GM21619 (cell line): ENCODE measurements at regions not wholly inside any gene's neighbourhood (a gene's known extent, or its start where the extent isn't known, plus 50 kb on each side); places are given as distances from the start of the nearest gene placed in this dataset.

Experiments used
- ATAC-seq: cut with Tn5 transposase; IDR thresholded peaks from one replicate; pipeline ENCODE4 v1.9.1; 2021; ENCODE audit not compliant: unreplicated experiment

DNA sequence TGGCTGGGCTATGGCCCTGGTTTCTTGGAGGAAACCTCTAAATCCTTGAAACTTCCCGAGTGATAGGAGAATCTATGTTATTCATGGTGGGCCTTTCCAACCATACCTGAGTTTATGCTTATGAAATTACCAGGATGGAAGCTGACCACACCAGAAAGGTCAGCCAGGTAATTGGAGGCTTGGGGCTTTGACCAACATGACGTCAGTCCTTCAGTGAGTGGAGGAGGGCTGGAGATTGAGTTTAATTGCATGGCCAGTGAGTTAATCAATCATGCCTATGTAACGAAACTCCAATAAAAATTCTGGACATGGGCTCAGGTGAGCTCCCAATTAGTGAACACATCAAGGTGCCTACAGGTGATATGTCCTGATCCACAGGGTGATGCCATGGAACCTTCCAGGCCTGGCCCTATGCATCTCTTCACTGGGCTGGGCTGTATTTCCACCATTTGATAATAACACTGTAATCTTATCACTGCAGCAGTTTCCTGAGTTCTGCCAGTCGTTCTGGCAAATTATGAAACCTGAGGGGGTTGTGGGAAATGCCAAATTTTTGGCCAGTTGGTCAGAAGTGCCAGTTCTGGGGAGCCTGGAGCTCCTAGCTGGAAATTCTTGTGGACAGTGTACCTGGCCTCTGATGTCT is 106.5 kb downstream of the CDH26 start:
- ATAC-seq: no peak

DNA sequence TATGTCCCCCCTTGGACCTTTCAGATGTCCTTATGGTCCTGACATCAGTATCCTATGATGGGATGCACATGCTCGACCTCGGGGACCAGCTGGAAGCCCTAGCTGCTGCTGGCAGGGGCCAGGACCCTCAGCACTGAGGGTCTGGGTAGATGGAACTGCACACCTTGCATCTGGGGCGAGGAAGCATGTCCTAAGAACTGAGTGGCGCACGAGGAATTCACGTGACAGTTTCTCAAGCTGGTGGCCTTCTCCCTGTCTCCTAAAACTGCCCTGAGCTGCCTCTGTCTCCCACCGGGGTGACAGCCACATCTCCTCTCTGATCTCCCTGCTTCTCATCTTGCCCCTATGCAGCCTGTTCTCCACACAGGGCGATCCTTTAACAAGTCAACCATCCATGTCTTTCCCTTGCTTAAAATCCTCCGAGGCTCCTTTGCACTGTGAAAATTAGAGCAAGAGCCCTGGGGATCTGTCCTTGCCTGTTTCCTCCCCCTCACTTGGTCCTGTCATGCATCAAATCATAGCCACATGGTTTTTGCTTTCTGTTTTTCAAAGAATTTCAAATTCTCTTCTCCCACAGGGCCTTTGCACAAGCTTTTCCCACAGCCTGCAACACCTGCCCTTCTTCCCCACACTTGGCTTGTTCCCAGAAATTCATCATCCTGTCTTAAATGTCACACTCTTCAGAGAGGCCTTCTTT is 107.7 kb downstream of the CDH26 start:
- no peak for ATAC-seq

DNA sequence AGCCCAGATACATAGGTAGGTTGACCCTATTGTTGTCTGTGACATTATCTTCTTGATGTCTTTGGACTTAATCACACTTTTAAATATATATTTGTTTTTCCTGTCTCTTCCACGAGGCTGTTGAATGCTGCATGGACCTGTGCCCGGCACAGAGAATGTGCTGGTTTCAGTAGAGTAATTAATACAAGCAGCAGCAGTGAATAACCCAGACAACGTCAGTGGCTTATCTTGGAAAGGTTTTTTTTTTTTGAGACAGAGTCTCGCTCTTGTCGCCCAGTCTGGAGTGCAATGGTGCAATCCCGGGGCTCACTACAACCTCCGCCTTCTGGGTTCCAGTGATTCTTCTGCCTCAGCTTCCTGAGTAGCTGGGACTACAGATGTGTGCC is 108.2 kb downstream of the CDH26 start:
- ATAC-seq: no peak

DNA sequence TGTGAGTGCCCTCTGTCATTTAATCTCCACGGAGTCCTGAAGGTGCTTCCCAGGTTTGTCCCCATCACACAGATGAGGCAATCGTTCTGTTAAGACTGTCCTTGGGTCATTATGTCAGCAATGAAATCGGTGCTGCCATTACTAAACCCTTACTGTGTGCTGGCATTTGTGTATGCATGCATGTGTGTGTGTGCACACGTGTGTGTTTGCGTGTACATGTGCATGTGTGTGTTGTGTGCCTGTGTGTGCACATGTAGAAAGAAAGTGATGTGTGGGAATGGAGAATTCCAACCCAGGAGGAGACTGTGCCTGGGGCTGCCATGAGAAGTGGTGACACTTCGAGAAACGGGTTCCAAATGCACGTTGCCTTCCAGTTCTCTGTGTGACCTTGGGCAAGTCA is 110.3 kb downstream of the CDH26 start:
- no peak for ATAC-seq

DNA sequence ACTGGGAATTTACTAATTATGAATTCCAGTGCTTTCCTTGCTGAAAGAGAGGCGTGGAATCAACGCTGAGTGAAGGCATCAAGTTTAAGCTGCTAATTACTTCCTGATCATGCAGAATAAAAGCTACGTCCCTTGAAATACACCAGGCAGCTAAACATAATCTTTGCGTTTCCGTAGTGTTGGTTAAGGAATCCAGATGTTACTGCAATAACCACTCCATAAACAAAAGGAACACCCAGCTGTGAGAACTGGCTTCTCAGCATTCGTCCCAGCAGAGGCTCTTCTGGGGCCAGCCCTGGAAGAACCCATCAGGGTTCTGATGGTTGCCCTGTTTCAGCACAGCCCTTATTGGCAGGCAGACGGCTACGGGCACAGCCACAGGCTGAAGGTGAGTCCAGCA is 111.4 kb downstream of the CDH26 start:
- ATAC-seq: no peak

DNA sequence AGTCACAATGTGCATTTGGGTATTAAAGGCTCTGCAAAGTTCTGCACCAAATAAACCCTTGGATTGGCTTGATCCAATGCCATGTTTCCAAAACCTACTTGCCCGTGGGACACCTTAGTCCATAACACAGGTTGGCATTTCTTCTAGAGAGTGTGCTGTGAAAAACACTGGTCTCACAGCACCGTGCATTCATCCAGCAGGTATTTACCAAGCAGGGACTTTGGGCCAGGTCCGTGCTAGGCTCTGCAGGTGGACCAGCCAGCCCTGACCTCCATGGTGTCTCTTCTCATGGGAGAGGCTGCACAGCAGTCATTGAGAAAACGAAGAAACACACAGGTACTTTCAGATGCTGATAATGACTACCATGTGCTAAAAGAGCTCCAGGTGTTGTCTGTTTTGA is 112.6 kb downstream of the CDH26 start:
- no peak for ATAC-seq

DNA sequence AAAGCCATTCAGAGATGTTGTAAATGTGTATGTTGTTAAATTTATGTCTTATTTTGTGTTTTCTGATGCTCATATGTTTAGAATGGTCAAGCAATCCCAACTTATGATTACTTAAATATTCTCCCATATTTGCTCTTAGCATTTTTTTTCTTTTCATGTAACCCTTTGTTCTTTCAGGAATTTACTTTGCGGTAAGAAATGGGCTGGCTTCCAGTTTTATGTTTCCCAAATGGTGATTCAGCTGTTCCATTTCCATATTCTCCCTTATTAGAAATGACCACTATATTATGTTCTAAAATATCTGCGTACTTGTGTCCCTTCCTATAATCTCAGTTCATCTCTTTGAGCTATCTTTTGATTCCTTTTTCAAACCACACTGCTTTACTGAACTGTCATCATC is 113.7 kb downstream of the CDH26 start:
- no peak for ATAC-seq

DNA sequence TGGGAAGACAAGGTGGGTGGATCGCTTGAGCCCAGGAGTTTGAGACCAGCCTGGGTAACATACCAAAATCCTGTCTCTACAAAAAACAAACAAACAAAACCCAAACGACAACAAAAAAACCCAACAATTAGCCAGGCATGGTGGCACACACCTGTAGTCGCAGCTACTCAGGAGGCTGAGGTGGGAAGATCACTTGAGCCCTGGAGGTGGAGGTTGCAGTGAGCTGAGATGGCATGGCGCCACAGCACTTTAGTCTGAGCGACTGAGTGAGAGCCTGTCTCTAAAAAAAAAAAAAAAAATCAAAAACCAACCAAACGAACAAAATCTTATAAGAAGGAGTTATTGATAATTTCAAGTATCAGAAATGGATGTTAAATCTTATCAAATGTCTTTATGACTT is 114.9 kb downstream of the CDH26 start:
- ATAC-seq: no peak

DNA sequence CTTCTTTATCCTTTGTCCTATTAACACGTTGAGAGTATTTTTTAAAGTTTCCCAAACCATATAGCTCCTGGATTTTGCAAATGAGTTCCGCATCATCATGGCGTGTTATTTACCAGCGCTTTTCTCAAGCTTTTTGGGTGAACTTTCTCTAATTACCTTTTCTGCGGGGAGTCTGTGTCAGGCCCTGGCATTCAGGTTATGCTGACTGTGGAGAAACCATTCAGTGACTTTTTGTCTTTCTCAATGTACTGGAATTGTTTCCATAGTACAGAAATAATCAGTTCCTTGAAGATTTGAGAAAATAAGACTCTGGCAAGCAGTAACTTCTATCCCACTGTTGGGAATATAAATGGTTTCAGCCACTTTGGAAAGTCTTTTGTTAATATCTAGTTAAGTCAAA is 115.3 kb downstream of the CDH26 start:
- ATAC-seq: no peak

DNA sequence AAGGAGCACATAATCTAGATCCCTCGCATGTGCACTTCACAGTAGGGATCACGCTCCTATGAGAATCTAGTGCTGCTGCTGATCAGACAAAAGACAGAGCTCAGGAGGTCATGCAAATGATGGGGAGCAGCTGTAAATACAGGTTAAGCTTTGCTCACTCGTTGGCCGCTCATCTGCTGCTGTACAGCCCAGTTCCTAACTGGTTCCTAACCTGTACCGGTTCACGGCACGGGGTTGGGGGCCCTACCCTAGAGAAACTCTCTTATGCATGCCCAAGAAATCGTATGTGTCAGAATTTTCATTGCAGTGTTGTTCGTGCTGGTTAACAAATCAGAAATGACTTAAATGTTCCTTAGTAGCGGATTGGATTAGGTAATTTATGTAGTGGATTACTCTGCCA is 116.1 kb downstream of the CDH26 start:
- ATAC-seq: no peak

DNA sequence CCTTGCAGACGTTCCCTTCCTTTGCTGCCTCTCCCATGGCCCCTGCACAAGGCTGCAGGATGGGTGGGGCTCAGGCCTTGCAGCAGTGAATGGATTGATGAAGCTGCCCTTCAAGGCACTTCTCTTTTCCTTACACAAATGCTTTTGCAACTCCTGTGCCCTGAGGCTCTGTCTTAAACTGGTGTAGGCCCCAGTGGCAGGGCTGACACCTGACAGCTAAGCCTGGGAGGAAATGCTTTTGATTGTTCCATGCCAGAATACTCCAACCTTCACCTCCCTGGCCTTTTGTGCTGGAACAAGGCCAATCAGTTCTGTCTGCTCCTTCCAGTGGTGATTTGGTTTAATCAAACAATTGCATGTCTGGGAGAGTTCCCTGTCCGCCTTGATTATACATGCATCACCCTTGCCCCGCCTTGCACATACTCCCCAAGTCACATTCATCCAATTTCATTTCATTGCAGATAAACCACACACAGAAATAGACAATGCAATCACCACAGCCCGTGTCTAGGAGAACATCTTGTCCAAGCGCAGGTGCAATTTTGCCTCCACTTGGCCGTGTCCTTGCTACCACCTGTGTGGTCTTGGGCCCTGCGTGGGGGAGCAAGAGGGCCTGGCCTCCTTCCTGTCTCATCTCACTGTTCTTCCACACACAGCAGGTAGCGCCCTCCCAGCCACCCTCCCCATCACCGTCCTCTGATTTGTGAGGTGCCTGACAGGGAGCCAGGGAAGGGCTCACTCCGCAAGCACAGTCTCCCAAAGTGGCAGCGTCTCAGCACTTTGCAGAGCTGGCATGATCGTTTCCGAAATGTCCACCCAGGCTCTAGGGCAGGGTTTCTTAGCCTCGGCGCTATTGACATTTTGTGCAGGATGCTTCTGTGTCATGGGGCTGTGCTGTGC is 120.4 kb downstream of the CDH26 start:
- no peak for ATAC-seq

DNA sequence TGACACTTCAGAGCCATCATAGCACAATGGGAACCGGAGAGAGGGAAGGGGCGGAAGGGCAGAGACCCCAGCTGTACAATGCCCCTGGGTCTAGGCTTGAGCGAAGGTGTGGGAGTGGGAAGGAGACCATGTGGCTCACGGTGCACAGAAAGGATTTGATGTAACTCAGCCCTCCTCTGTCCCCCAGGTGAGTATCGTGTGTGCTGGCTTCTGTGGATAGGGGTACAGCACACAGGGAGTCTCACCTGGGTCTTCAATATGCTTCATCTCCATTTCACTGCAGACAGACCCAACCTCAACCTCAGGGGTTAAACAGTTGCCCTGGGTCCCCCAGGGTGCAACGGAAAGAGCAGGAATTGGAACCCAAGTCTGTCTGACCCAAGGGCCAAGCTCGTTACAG is 122.2 kb downstream of the CDH26 start:
- no peak for ATAC-seq

DNA sequence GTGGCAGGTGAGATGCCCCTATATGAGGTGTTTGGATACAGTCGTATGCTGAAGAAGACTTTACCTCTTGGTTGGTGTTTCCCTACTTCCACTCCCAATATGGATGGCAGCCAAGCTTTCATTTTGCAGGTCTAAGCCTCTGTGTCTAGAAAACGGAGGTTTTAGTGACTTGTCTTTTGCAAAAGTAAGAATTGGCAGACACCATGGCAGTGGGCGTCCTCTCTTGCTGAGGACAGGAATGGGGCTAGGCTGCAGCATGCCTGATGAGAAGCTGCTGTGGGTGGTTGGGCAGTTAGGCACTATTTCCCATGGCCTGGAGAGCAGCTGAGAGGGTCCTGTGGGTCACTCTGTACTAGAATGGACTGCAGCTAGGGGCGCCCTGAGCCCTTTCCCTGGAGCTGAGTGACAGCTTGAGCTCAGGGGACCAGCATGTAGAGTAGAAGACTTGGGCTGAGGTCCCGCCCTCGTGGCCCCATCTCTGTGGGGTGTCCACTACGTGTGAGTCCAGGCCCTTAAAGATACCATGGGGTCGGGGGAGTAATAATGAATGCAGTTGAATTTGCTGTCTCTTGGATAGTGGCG is 127.4 kb downstream of the CDH26 start:
- no peak for ATAC-seq

DNA sequence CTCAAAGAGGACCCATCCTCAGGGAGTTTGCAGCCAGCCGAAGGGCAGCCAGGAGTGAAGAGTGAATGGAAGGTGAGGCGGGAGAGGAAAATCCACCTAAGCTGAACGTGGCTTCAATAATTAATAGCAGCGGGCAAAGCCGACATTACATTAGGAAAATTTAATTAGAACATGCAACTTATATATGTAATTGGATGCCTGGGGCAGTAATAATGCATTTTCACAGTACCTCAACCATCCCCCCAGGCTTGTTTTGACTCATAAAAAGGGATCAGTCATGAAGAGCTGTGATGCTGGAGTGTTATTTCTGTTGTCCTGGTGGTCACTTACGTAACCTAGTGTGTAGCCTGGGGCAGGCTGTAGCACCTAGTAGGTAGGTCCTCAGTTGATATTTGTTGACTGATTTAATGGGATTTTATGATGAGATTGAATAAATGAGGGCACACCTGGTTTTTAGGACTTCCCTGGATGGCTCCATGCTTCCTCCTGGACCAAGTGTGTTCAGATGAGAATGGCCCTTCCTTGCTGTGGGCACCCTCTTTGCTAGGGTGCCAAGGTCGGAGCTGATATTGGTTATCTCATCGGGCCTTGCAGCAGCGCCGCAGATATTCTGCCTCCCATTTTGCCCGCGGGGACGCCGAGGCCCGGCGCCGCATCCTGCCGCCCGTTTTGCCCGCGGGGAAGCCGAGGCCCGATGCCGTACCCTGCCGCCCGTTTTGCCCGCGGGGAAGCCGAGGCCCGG is 128.8 kb downstream of the CDH26 start:
- ATAC-seq: no peak

DNA sequence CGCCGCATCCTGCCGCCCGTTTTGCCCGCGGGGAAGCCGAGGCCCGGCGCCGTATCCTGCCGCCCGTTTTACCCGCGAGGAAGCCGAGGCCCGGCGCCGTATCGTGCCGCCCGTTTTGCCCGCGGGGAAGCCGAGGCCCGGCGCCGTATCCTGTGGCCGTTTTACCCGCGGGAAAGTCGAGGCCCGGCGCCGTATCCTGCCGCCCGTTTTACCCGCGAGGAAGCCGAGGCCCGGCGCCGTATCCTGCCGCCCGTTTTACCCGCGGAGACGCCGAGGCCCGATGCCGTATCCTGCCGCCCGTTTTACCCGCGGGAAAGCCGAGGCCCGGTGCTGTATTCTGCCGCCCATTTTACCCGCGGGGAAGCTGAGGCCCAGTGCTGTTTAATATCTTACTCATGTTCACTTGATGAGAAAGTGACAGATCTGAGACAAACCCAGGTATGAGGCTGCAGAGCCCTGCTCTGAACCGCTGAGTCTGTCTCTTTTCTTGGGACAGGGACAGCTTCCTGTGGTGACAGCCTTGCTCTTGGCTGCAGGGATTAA is 129.4 kb downstream of the CDH26 start:
- no peak for ATAC-seq

DNA sequence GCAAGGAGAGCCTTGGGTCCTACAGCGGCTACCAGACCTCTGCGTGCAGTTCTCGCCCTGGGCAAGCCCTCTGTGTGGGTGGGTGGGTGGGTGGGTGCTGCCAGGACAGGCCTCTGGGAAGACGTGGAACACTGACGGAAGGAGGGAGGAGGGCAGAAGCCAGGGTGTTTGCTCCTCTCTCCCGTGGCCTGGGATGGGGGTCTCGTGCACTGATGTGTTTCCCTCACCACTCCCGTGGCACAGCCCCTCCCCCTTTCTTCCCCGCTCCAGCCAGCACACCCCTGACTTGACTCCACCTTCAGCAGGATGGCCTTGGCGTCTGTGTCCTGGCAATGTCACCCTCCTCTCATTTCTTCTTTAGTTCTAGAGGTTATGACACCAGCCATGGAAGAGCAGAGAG is 130.0 kb downstream of the CDH26 start:
- ATAC-seq: no peak

DNA sequence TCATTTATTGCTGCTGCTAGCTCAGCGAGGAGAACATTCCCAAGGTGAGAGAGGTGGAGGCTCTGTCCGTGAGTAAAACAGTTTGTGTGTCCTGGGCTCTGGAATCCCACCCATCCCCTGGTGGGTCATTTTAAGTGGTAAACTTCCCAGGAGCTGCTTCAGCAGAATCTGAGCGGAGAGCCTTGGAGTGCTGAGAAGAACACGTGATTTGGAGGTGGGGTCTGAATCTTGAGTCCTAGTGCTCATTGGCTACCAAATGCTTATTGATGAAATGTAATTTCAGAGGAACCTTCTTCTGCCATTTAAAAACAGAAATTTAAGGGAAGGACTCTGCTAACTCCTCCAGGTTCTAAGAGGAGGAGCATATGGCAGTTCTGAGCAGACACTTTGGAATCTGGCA is 132.4 kb downstream of the CDH26 start:
- no peak for ATAC-seq

DNA sequence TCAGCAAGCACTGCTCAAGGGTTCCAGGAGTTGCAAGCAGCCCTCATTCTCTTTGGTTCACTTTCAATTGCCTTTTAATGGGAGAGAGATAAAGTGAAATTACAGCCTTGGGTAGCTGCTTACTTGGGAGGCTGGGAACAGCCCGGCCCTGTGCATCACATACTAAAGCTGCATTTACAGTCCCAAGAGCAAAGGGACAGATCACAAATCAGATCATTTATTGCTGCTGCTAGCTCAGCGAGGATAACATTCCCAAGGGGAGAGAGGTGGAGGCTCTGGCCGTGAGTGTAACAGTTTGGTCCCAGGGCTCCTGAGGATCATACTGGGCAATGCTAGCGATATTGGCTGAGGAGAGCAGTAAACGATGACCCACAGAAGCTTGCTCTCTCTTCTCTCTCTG is 133.1 kb downstream of the CDH26 start:
- no peak for ATAC-seq

DNA sequence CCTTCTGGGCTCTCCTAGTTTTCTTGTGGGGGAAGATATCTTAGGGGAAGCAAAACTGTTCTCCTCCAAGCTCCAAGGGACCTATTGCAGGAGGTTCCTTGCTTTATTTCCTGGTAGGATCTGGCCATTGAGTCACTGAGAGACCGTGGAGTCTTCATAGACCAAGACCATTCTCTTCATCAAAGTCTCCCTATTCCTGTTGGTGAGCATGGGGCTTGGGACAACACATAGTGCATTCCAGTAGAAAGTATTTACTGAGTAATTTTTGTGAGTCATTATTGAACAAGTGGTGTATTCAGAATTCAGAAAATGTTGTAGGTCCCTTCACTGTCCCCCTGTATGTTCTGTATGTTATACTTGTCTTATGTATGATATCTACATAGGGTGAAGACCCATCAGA is 133.6 kb downstream of the CDH26 start:
- no peak for ATAC-seq

DNA sequence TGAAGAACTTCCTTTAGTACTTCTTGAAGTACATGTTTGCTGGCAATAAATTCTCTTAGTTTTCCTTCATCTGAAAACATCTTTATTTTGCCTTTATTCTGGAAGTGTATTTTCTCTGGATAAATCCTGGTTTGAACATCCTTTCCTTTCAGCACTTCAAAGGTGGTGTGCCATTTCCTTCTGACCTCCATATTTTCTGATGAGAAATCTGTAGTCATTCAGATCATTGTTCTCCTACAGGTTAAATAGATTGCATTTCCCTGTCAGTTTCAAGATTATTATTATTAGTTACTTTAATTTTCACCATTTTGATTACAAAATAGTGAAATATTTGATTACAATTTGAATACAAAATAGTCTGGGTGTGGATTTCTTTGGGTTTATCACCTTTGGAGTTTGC is 134.5 kb downstream of the CDH26 start:
- no peak for ATAC-seq

DNA sequence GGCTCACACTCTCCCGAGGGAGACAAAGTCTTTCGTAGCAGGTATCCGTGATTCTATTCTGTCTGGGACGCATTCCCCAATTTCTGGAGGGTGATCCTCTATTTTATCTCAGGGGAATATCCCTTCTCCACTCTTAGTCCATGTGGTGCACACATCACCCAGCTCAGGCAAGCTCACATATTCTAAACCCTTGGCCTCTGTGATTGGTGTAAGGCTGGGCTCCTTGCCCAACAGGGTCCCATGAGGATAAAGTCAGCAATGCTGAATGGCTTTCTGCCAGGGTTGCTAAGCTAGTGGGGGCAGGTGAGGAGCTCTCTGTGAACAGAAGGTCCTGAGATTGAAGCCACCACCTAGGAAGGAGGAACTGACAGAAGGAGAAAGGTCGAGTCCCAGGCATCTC is 137.2 kb downstream of the CDH26 start:
- no peak for ATAC-seq
